ENCODE measurements at regions not wholly inside any gene's neighbourhood (a gene's known extent, or its start where the extent isn't known, plus 50 kb on each side); places are given as distances from the start of the nearest gene placed in this dataset.

DNA sequence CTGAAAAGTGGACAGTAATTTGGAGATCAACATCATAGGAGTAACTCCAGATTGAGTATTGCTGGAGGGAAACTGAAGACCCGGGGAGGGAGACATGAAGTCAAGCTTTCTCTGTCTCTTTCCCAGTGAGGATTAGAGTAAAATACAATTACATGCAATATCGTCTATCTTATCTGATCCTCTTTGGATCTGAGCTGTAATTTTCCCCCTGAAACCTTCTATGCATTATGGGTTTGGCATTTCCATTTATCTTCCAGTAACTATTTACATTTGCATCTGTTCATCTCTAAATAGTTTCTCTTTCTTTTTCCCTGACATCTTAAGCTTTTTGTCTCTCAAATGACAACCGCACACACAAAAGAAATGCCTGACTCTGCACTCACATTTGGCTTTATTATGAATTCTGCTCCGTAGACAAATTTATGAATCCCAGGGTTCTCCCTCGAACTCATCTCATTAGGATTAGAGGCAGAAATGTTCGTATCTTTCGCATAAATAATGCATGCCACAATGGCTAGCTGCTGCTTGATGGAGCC lies 113.1 kb downstream of the SPP2 start:
- TF ChIP-seq, protein P1, sequence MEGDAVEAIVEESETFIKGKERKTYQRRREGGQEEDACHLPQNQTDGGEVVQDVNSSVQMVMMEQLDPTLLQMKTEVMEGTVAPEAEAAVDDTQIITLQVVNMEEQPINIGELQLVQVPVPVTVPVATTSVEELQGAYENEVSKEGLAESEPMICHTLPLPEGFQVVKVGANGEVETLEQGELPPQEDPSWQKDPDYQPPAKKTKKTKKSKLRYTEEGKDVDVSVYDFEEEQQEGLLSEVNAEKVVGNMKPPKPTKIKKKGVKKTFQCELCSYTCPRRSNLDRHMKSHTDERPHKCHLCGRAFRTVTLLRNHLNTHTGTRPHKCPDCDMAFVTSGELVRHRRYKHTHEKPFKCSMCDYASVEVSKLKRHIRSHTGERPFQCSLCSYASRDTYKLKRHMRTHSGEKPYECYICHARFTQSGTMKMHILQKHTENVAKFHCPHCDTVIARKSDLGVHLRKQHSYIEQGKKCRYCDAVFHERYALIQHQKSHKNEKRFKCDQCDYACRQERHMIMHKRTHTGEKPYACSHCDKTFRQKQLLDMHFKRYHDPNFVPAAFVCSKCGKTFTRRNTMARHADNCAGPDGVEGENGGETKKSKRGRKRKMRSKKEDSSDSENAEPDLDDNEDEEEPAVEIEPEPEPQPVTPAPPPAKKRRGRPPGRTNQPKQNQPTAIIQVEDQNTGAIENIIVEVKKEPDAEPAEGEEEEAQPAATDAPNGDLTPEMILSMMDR (conservative IDR thresholded peaks at IDR 0.05 in 1 of 2, IDR thresholded peaks at IDR 0.05 in 1 of 2; ENCODE audit: extremely low read depth in 1 of 2, insufficient read depth in 1 of 2, low read depth in 1 of 2, low read length in 2 of 2), result no peak
- TF ChIP-seq EZH2 (IDR thresholded peaks at IDR 0.05; ENCODE audit: borderline replicate concordance, low read length), result no peak
